Activated T-cell treated with anti-CD3 and anti-CD28 coated beads, Interleukin-2, amount 50 U/mL, for 24 hours (primary cell): ENCODE measurements at regions not wholly inside any gene's neighbourhood (a gene's known extent, or its start where the extent isn't known, plus 50 kb on each side); places are given as distances from the start of the nearest gene placed in this dataset.
"Not testable (repeated sequence)": the region's sequence is repeated elsewhere in the genome, so short reads cannot be mapped to it uniquely, and the experiment has no call there.

Experiments
- DNase-seq: peaks from one replicate; pipeline ENCODE4 v3.0.0-alpha.2; 2020
- H3K27ac Mint-ChIP-seq: 2 replicates; pipeline ENCODE4 v1.8.0; 2020; ENCODE audit warnings: mild to moderate bottlenecking, mixed read lengths
- H3K27me3 Mint-ChIP-seq: 2 replicates; pipeline ENCODE4 v1.8.0; 2020; ENCODE audit warnings: mixed read lengths
- H3K36me3 Mint-ChIP-seq: 2 replicates; pipeline ENCODE4 v1.8.0; 2020; ENCODE audit warnings: low read depth, mixed read lengths
- H3K4me1 Mint-ChIP-seq: 2 replicates; pipeline ENCODE4 v1.8.0; 2020; ENCODE audit warnings: low read depth, mixed read lengths
- H3K4me3 Mint-ChIP-seq: 2 replicates; pipeline ENCODE4 v1.8.0; 2020; ENCODE audit warnings: mild to moderate bottlenecking, moderate library complexity, mixed read lengths
- H3K9me3 Mint-ChIP-seq: 2 replicates; pipeline ENCODE4 v1.8.0; 2020; ENCODE audit warnings: mixed read lengths

- not testable (repeated sequence) for H3K27ac Mint-ChIP-seq, DNase-seq, H3K36me3 Mint-ChIP-seq, H3K4me3 Mint-ChIP-seq, H3K27me3 Mint-ChIP-seq
- peaks cover 11% of the 10 kb centered on the region for H3K9me3 Mint-ChIP-seq
- peaks cover 81% of the 10 kb centered on the region for H3K4me1 Mint-ChIP-seq
Observed at GRCh38 chr14:65847931-65848330, 435.4 kb downstream of the FUT8 start.

DNA sequence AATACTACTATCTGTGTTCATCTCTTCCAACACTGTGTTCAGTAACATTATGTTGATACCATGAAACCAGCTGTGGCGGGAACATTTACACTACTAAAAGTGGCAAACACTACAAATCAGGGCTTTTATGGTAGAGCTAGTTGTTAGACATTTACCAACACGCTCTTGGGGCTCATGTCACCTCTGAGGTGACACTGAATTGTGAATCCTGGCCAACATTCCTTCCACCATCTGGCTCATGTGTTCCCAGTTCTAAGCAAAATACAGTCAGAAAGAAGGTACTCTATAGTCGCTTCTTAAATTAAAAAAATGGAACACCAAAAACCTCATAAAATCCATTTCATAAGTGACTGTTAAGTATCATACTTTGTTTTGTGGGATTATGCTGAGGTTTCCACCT lies 436.6 kb downstream of the FUT8 start:
- no peak for DNase-seq
- Mint-ChIP-seq H3K27ac (no peak overlapping the region), H3K27me3 (no peaks in the 10 kb centered on the region), H3K4me3 (no peak overlapping the region), H3K36me3 (peaks cover 2% of the 10 kb centered on the region), H3K9me3 (peaks cover 16% of the 10 kb centered on the region), H3K4me1 (peaks cover 70% of the 10 kb centered on the region)

DNA sequence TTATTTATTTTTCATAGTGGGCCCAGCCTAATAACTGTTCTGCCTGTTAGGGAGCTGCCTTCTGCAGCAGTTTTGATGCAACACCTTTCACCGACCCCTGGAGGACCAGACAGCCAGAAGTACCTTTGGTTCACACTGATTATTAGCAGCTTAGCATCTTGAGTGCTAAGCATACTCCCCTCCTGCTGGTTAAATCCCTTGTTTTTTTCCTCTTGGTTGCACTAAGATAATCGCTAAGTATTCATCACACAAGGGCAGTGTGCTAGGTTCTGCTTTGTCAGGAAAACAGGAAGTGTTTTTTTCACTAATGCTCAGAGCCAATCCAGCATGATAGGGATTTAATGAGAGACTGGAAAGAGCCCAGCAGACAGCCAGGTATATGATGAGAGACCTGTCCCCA lies 437.0 kb downstream of the FUT8 start:
- Mint-ChIP-seq H3K4me1 (peaks cover 65% of the 10 kb centered on the region), H3K9me3 (peaks cover 18% of the 10 kb centered on the region), H3K27ac (no peak overlapping the region), H3K4me3 (no peak overlapping the region), H3K27me3 (no peaks in the 10 kb centered on the region), H3K36me3 (peaks cover 2% of the 10 kb centered on the region)
- DNase-seq: no peak

DNA sequence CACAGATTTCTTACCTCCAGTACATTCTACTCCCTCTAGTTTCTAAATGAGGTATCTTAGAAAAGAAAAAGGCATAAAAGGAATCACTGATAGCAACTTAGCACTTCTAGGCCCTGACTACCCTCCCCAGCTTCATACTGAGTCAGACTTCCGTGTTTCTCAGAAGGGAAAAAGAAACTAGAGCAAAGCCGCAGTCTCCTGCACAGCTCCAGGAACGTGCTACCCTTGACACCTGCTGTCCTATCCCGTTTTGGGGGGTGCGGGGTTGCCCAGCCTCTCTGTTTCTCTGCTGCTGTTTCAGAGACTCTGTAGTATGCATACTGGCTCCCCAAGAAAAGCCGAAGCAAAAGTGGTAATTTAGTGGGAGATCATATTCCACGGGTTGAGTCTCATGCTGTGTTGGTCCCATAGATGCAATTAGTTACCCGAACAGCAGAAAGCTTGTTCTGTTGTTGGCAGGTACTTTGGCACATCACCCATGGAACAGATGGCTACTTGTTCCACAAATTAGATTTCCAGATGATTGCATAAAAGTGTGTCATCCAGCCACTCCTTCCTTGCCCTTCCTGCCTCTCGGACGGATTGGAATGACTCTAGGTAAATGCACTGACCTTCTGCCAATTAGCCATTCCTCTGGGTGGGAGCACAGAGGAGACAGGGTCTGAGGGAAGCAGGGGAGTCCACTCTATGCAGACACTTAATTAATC lies 438.1 kb downstream of the FUT8 start:
- Mint-ChIP-seq H3K27ac (peak overlapping the region; percentile 49), H3K9me3 (peaks cover 19% of the 10 kb centered on the region), H3K4me3 (no peak overlapping the region), H3K36me3 (peaks cover 2% of the 10 kb centered on the region), H3K27me3 (no peaks in the 10 kb centered on the region), H3K4me1 (peaks cover 59% of the 10 kb centered on the region)
- DNase-seq: peak; percentile 71

GRCh38 chr14:65852689-65853088 lies 440.2 kb downstream of the FUT8 start:
- Mint-ChIP-seq H3K4me1 (peaks cover 41% of the 10 kb centered on the region), H3K4me3 (no peak overlapping the region), H3K27ac (no peak overlapping the region), H3K27me3 (no peaks in the 10 kb centered on the region), H3K9me3 (peaks cover 15% of the 10 kb centered on the region), H3K36me3 (peaks cover 2% of the 10 kb centered on the region)
- no peak for DNase-seq

DNA sequence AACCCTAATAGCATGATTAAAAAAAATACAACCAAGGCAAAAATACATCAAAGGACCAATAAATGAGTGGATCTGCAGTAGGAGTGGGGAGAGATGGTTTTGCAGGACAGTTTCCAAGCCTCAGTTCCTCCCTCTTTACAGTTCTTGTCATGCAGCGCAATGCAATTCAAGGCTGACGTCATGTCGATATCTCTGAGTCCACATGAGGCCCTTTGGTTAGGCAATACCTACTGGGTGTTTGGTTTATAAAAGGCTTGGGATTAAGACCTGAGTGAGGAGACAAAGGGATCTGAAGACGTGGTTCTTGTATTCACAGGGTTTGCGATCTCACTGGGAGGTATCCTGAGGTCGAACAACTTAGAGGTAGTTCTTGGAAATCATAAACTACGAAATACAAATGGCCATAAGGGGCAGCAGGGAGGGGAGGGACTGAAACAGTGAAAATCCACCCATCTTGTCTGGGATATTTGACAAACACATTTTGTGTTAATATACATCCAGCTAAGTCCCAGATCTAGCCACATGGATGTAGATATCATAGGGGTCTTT lies 441.0 kb downstream of the FUT8 start:
- H3K4me3 Mint-ChIP-seq: no peak overlapping the region

GRCh38 chr14:65854215-65854614 lies 441.7 kb downstream of the FUT8 start:
- DNase-seq: no peak
- Mint-ChIP-seq H3K27me3 (no peaks in the 10 kb centered on the region), H3K4me1 (peaks cover 34% of the 10 kb centered on the region), H3K4me3 (no peak overlapping the region), H3K27ac (no peak overlapping the region), H3K36me3 (no peaks in the 10 kb centered on the region), H3K9me3 (peaks cover 15% of the 10 kb centered on the region)

More for the DNA sequence above, 441.0 kb downstream of the FUT8 start:
- Mint-ChIP-seq H3K27me3 (no peaks in the 10 kb centered on the region), H3K4me1 (peaks cover 37% of the 10 kb centered on the region), H3K9me3 (peaks cover 15% of the 10 kb centered on the region), H3K27ac (no peak overlapping the region), H3K36me3 (peaks cover 2% of the 10 kb centered on the region)
- DNase-seq: no peak

GRCh38 chr14:65860956-65861611 lies 448.6 kb downstream of the FUT8 start:
- no peak for DNase-seq
- H3K36me3 Mint-ChIP-seq: no peaks in the 10 kb centered on the region
- H3K4me1 Mint-ChIP-seq: peaks cover 57% of the 10 kb centered on the region
- no peak overlapping the region for H3K27ac Mint-ChIP-seq
- H3K9me3 Mint-ChIP-seq: peaks cover under 1% of the 10 kb centered on the region
- no peak overlapping the region for H3K4me3 Mint-ChIP-seq
- H3K27me3 Mint-ChIP-seq: no peaks in the 10 kb centered on the region

GRCh38 chr14:65864549-65864948 lies 452.0 kb downstream of the FUT8 start:
- no peaks in the 10 kb centered on the region for H3K27me3 Mint-ChIP-seq
- no peak for DNase-seq
- no peaks in the 10 kb centered on the region for H3K9me3 Mint-ChIP-seq
- H3K36me3 Mint-ChIP-seq: no peaks in the 10 kb centered on the region
- H3K4me1 Mint-ChIP-seq: peaks cover 61% of the 10 kb centered on the region
- H3K27ac Mint-ChIP-seq: peak overlapping the region; percentile 10
- no peak overlapping the region for H3K4me3 Mint-ChIP-seq

DNA sequence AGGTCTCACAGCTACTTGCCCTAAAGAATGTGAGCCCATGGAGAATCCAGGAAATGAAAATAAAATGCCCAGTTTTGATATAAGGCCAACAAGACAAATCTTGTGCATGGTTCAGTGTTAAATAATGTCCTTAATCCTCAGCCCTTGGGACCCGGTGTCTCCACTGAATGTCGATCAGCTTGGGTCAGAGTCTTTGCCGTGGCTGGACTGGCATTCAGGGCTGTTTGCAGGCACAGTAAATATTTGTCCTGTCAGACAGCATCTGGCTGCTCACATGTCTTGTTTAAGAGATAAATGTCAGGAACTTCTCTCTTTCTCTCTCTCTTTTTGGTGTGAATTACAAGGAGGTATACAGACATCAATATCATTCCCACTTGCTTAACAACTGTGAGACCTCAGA lies 452.5 kb downstream of the FUT8 start:
- Mint-ChIP-seq H3K9me3 (no peaks in the 10 kb centered on the region), H3K27me3 (no peaks in the 10 kb centered on the region), H3K4me3 (no peak overlapping the region), H3K4me1 (peaks cover 61% of the 10 kb centered on the region), H3K36me3 (no peaks in the 10 kb centered on the region), H3K27ac (no peak overlapping the region)
- DNase-seq: no peak

DNA sequence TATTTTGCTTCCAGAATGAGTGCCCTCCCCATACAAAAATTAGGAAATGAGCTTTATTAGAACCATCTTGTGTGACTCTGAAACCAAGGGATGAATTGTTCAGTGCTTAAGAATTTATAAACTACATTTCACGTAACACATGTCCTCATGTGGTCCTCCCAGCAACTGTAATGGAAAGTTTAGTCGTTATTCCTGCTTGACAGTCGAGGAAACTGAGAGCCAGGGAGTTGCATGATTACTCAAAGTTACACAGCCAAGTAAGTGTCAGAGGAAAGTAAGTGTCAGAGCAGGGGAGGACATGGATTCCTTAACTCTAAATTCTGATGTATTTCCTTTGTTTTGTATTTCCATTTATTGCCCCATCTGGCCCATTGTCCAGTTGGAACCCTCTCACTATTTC lies 453.9 kb downstream of the FUT8 start:
- no peak for DNase-seq
- Mint-ChIP-seq H3K27me3 (no peaks in the 10 kb centered on the region), H3K27ac (no peak overlapping the region)

DNA sequence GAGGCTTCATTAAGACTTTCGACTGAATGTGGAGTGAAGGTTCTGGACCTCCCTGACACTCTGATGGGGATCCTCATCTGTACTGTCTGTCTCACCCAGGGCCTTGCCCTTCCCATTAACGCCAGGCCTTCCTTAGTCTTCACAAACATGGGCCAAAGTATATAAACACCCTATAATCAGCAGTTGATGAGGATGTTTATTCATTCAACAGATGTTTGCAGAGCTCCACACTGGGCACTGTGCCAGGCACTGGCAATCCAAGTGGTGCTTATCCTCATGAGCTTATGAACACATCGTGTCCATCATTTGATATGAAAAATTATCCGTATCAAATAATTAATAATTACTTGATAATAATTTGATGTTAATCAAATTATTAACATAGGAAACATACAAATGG lies 454.4 kb downstream of the FUT8 start:
- Mint-ChIP-seq H3K27ac (no peak overlapping the region), H3K36me3 (no peaks in the 10 kb centered on the region), H3K27me3 (no peaks in the 10 kb centered on the region), H3K4me3 (no peak overlapping the region), H3K4me1 (peaks cover 45% of the 10 kb centered on the region), H3K9me3 (no peaks in the 10 kb centered on the region)
- no peak for DNase-seq

More for the DNA sequence above, 453.9 kb downstream of the FUT8 start:
- Mint-ChIP-seq H3K36me3 (no peaks in the 10 kb centered on the region), H3K4me3 (no peak overlapping the region), H3K4me1 (peaks cover 47% of the 10 kb centered on the region), H3K9me3 (no peaks in the 10 kb centered on the region)

DNA sequence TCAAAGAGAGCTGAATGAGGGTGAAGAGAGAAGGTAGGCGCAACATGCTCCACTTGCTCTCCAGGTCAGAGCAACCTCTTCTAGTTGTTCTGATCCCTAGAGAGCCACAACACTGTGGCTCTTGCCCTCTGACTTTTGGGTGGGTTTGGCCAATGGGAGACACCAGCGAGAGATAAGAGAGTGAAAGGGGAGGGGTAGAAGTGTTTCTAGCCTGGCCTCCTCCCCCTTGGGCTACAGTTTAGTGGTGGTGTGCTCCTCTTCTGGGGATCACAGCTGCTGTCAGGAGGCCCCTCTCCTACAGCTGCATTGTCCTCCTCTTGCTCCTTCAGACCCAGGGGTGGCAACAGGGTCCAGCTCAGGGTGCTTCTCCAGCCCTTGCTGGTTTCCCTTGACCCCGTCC lies 454.8 kb downstream of the FUT8 start:
- DNase-seq: no peak
- Mint-ChIP-seq H3K4me3 (no peak overlapping the region), H3K36me3 (no peaks in the 10 kb centered on the region), H3K9me3 (no peaks in the 10 kb centered on the region), H3K4me1 (peaks cover 40% of the 10 kb centered on the region), H3K27me3 (no peaks in the 10 kb centered on the region), H3K27ac (no peak overlapping the region)

- H3K4me1 Mint-ChIP-seq: peaks cover 3% of the 10 kb centered on the region
- no peak overlapping the region for H3K27ac Mint-ChIP-seq
- no peaks in the 10 kb centered on the region for H3K27me3 Mint-ChIP-seq
- DNase-seq: no peak
- no peaks in the 10 kb centered on the region for H3K9me3 Mint-ChIP-seq
- no peaks in the 10 kb centered on the region for H3K36me3 Mint-ChIP-seq
- no peak overlapping the region for H3K4me3 Mint-ChIP-seq
Observed at GRCh38 chr14:65872536-65872935, 460.0 kb downstream of the FUT8 start.

GRCh38 chr14:65877166-65877565 lies 464.6 kb downstream of the FUT8 start:
- Mint-ChIP-seq H3K4me3 (no peak overlapping the region), H3K27me3 (no peaks in the 10 kb centered on the region), H3K27ac (no peak overlapping the region), H3K36me3 (no peaks in the 10 kb centered on the region), H3K4me1 (peaks cover 27% of the 10 kb centered on the region), H3K9me3 (peaks cover 3% of the 10 kb centered on the region)
- no peak for DNase-seq
